Gastroesophageal sphincter (tissue), 3 donors: ENCODE measurements at regions not wholly inside any gene's neighbourhood (a gene's known extent, or its start where the extent isn't known, plus 50 kb on each side); places are given as distances from the start of the nearest gene placed in this dataset.

Experiments
- CTCF ChIP-seq, 4 experiments: fragments of 200-600 bp in 2 of 4; fragments of 450-650 bp in 2 of 4; sonication (generic) in 1 of 4; IDR thresholded peaks; one replicate each; pipeline ENCODE4 v1.5.1; 2017 to 2019; ENCODE audit warnings: antibody characterized with exemption in 4 of 4, mild to moderate bottlenecking in 2 of 4, moderate library complexity in 2 of 4
- EP300 ChIP-seq: sonication (generic); formaldehyde crosslinking; IDR thresholded peaks from one replicate; pipeline ENCODE4 v1.6.1; 2017; ENCODE audit warnings: antibody characterized with exemption, mild to moderate bottlenecking
- POLR2A ChIP-seq, 2 donors: fragments of 450-650 bp; IDR thresholded peaks; one replicate each; pipeline ENCODE4 v1.6.1; 2017; ENCODE audit warnings: antibody characterized with exemption in 2 of 2, mild to moderate bottlenecking in 2 of 2, moderate library complexity in 1 of 2

DNA sequence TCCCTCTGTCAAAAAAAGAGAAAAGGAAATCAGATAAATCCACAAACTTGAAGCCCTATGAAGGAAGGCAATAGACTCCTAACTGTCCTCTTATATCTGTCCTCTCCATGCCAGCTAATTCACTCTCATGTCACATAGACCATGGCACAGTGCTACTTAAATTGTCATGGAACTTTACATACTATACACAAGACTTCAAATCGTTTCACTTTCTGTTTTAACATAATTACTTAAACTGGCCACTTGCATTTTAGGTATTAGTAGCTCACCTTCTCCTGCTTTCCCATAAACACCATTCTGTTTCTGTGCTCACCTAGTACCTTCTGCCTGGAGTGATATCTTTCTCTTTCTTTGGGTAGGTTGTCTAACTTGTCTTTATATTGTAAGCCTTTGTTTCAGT is 816.7 kb upstream of the KIF2B start:
- TF ChIP-seq POLR2A (IDR thresholded peaks at IDR 0.05) (no peak), CTCF (IDR thresholded peaks at IDR 0.05) (no peak), EP300 (no peak)
